HCT116 (cell line): ENCODE measurements at regions not wholly inside any gene's neighbourhood (a gene's known extent, or its start where the extent isn't known, plus 50 kb on each side); places are given as distances from the start of the nearest gene placed in this dataset.

Experiments used
- ATAC-seq: fragments of 200-7000 bp; cut with Tn5 transposase; 2 replicates; pipeline ENCODE4 v1.9.1; 2020; ENCODE audit warnings: mild to moderate bottlenecking, moderate library complexity
- BruUV-seq: library from RNA; stranded (reverse); fragments of 400-500 nt; replicated peaks from 2 replicates; lab custom pipeline; 2021; lab: Mats Ljungman, UMichigan
- CTCF ChIA-PET: fragments of 300-600 bp; sonication (Branson Sonifier 250); formaldehyde crosslinking; loops from one replicate; lab custom pipeline; 2021; ENCODE audit warnings: antibody characterized with exemption; lab: Charles Lee
- POLR2A ChIA-PET: fragments of 300-600, 350-600 bp; sonication (Branson Sonifier 250); formaldehyde crosslinking; loops from one replicate; lab custom pipeline; 2021; ENCODE audit warnings: antibody characterized with exemption; lab: Charles Lee
- RAD21 ChIA-PET, 2 experiments: fragments of 300-600 bp; sonication (Branson Sonifier 250); formaldehyde crosslinking; loops; one replicate each; lab custom pipeline; 2023; ENCODE audit warnings: low total read pairs in 2 of 2; ENCODE audit not compliant: uncharacterized antibody in 2 of 2, unreplicated experiment in 2 of 2, low non-redundant PET in 1 of 2; lab: Charles Lee
- DNase-seq: peaks from one replicate; pipeline ENCODE4 v3.0.0-alpha.2; 2010; ENCODE audit warnings: low read depth, low spot score
- H2AFZ ChIP-seq: fragments of 200-600 bp; shearing (Covaris generic), sonication (generic); 2 replicates; pipeline ENCODE4 v1.6.1; 2017; ENCODE audit warnings: low read depth, mixed run types, mixed read lengths, antibody characterized with exemption, low read length; ENCODE audit not compliant: poor library complexity, severe bottlenecking
- H3K27ac ChIP-seq: 2 replicates; pipeline ENCODE4 v1.5.1; 2012; ENCODE audit warnings: low read depth, low read length
- H3K27me3 ChIP-seq: fragments of 200-600 bp; sonication (generic); 2 replicates; pipeline ENCODE4 v1.6.1; 2016; ENCODE audit warnings: mixed run types, low read length, mixed read lengths; ENCODE audit not compliant: insufficient read depth
- H3K36me3 ChIP-seq, 2 experiments: fragments of 200-500 bp in 1 of 2; fragments of 200-600 bp in 1 of 2; sonication (Bioruptor generic) in 1 of 2; sonication (generic) in 1 of 2; 2 replicates each; pipeline versions ENCODE4 v1.5.1 to v1.6.1; 2014 to 2016; ENCODE audit warnings: low read length in 2 of 2, inconsistent platforms in 1 of 2, mixed read lengths in 1 of 2, mixed run types in 1 of 2; ENCODE audit not compliant: insufficient read depth in 2 of 2, control insufficient read depth in 1 of 2
- H3K4me1 ChIP-seq, 2 experiments: fragments of 200-600 bp in 1 of 2; sonication (generic) in 1 of 2; 2 replicates each; pipeline versions ENCODE4 v1.5.1 to v1.6.1; 2012 to 2017; ENCODE audit warnings: low read length in 2 of 2, inconsistent platforms in 1 of 2, mild to moderate bottlenecking in 1 of 2, mixed read lengths in 1 of 2, mixed run types in 1 of 2, moderate library complexity in 1 of 2; ENCODE audit not compliant: insufficient read depth in 2 of 2, control insufficient read depth in 1 of 2
- H3K4me2 ChIP-seq: fragments of 200-600 bp; sonication (generic); 2 replicates; pipeline ENCODE4 v1.6.1; 2017; ENCODE audit warnings: mixed run types, low read length, mixed read lengths
- H3K4me3 ChIP-seq, 2 experiments: fragments of 200-600 bp in 1 of 2; sonication (generic) in 1 of 2; replicated peaks in 1 of 2; 2 replicates each; pipeline ENCODE4 v1.5.1; 2011 to 2016; ENCODE audit warnings: low read length in 2 of 2, control low read depth in 1 of 2, low read depth in 1 of 2, mild to moderate bottlenecking in 1 of 2, mixed read lengths in 1 of 2, mixed run types in 1 of 2
- H3K79me2 ChIP-seq: fragments of 200-600 bp; sonication (generic); 2 replicates; pipeline ENCODE4 v1.6.1; 2017; ENCODE audit warnings: mild to moderate bottlenecking, mixed run types, low read length, moderate library complexity, mixed read lengths; ENCODE audit not compliant: insufficient read depth
- H3K9ac ChIP-seq: fragments of 200-600 bp; sonication (generic); 2 replicates; pipeline ENCODE4 v1.6.1; 2016; ENCODE audit warnings: low read length, mixed read lengths
- H3K9me2 ChIP-seq: fragments of 200-600 bp; sonication (generic), shearing (Covaris generic); 2 replicates; pipeline ENCODE4 v1.6.1; 2017; ENCODE audit warnings: mixed run types, mild to moderate bottlenecking, moderate library complexity; ENCODE audit not compliant: insufficient read depth
- H3K9me3 ChIP-seq, 2 experiments: fragments of 200-500 bp in 1 of 2; fragments of 200-600 bp in 1 of 2; sonication (Bioruptor generic) in 1 of 2; sonication (generic) in 1 of 2; 2 replicates each; pipeline ENCODE4 v1.6.1; 2014 to 2017; ENCODE audit warnings: low read length in 2 of 2, mixed read lengths in 2 of 2, inconsistent platforms in 1 of 2, low read depth in 1 of 2, mild to moderate bottlenecking in 1 of 2, mixed run types in 1 of 2, moderate library complexity in 1 of 2; ENCODE audit not compliant: control insufficient read depth in 1 of 2, insufficient read depth in 1 of 2
- H4K20me1 ChIP-seq: fragments of 200-600 bp; sonication (generic), shearing (Covaris generic); 2 replicates; pipeline ENCODE4 v1.6.1; 2017; ENCODE audit warnings: mixed run types, mild to moderate bottlenecking, moderate library complexity; ENCODE audit not compliant: insufficient read depth
- CEBPB ChIP-seq: IDR thresholded peaks from 2 replicates; pipeline ENCODE4 v1.6.1; 2012; ENCODE audit warnings: low read depth
- EGR1 ChIP-seq: IDR thresholded peaks from 2 replicates; pipeline ENCODE4 v1.6.1; 2012; ENCODE audit warnings: low read depth
- ELF1 ChIP-seq: IDR thresholded peaks from 2 replicates; pipeline ENCODE4 v1.6.1; 2012; ENCODE audit warnings: low read depth, borderline replicate concordance
- EZH2 ChIP-seq: fragments of 200-600 bp; sonication (generic); IDR thresholded peaks from 2 replicates; pipeline ENCODE4 v1.6.1; 2017; ENCODE audit warnings: antibody characterized with exemption, mixed run types
- JUND ChIP-seq: IDR thresholded peaks from 2 replicates; pipeline ENCODE4 v1.6.1; 2012
- POLR2AphosphoS5 ChIP-seq: IDR thresholded peaks from 2 replicates; pipeline ENCODE4 v1.6.1; 2011; ENCODE audit warnings: mild to moderate bottlenecking, low read depth, low read length, moderate library complexity
- RAD21 ChIP-seq: IDR thresholded peaks from 2 replicates; pipeline ENCODE4 v1.6.1; 2012; ENCODE audit warnings: low read depth, mild to moderate bottlenecking
- SP1 ChIP-seq: IDR thresholded peaks from 2 replicates; pipeline ENCODE4 v1.6.1; 2012; ENCODE audit warnings: low read depth
- SRF ChIP-seq: IDR thresholded peaks from 2 replicates; pipeline ENCODE4 v1.6.1; 2012; ENCODE audit warnings: low read depth
- YY1 ChIP-seq: IDR thresholded peaks from 2 replicates; pipeline ENCODE4 v1.6.1; 2011; ENCODE audit warnings: low read length, low read depth, moderate library complexity, mild to moderate bottlenecking; ENCODE audit not compliant: insufficient replicate concordance; ENCODE audit errors: extremely low read depth
- ZNF274 ChIP-seq: fragments of 200-500 bp; sonication (Bioruptor generic); IDR thresholded peaks from 2 replicates; pipeline ENCODE4 v1.6.1; 2014; ENCODE audit warnings: mild to moderate bottlenecking, low read depth, low read length, inconsistent platforms
- intact Hi-C: fragments of 100-400 bp; cut with micrococcal nuclease; formaldehyde crosslinking; loops from 2 replicates; pipeline ENCODE4 v1.10.0; 2022
- TF ChIP-seq, protein P1 (sequence below): IDR thresholded peaks from 2 replicates; pipeline ENCODE4 v1.6.1; 2012
- TF ChIP-seq, protein P2 (sequence below): IDR thresholded peaks from 2 replicates; pipeline ENCODE4 v1.6.1; 2012

DNA sequence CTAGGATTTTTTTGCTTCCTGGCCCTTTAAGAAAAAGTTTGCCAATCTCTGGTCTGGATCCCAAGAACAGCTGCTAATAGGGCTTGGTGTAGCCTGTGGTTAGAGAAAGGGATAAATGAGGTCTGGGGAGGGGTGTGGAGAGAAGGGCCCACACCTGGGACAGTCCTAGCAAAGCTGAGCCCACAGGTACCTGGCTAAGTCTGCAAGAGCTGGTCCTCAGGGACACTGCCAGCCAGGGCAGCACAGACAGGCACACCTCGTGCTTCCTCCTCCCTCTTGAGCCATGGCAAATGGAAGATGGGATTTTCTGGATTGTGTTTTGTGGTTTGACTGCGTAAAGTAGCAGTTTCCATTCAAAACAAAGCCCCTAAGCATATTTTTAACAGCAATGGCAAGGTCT lies 217.5 kb downstream of the SOX9 start:
- DNase-seq (no peak), ATAC-seq (no peak; the same call in none of the 2 replicates)
- peak overlapping the region; percentile 89 for H3K27ac ChIP-seq
- H3K79me2 ChIP-seq, result no peaks in the 10 kb centered on the region
- peak overlapping the region; percentile 50 for H3K9ac ChIP-seq
- no peaks in the 10 kb centered on the region for H3K27me3 ChIP-seq
- ChIA-PET CTCF (no interaction called here), RAD21 (interaction anchor here in 1 of 2 experiments (1.2 kb wide), 1 partner anchor 44 kb away, joined by 3 read pairs; no protein-coding TSS in a partner anchor), POLR2A (interaction anchor here (1.1 to 2.1 kb wide), 4 partner anchors 23 to 218 kb away, joined by 3 to 6 read pairs (median 5); partner anchors contain the start of gene SOX9)
- peaks cover 34 to 46% of the 10 kb centered on the region in 2 experiments for H3K4me1 ChIP-seq
- TF ChIP-seq SRF, result no peak
- TF ChIP-seq YY1, result no peak
- TF ChIP-seq CEBPB, result no peak
- TF ChIP-seq SP1, result no peak
- TF ChIP-seq JUND, result no peak
- no peak for TF ChIP-seq ZNF274
- TF ChIP-seq, protein P1, sequence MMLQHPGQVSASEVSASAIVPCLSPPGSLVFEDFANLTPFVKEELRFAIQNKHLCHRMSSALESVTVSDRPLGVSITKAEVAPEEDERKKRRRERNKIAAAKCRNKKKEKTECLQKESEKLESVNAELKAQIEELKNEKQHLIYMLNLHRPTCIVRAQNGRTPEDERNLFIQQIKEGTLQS, result no peak
- no peak for TF ChIP-seq EZH2
- no peak for TF ChIP-seq RAD21
- TF ChIP-seq EGR1, result no peak
- no peak for TF ChIP-seq ELF1
- TF ChIP-seq, protein P2, sequence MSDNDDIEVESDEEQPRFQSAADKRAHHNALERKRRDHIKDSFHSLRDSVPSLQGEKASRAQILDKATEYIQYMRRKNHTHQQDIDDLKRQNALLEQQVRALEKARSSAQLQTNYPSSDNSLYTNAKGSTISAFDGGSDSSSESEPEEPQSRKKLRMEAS, result no peak; the same call in 1 of the 2 replicates
- no peak for TF ChIP-seq POLR2AphosphoS5
- no peaks in the 10 kb centered on the region for H3K9me2 ChIP-seq
- H4K20me1 ChIP-seq, result no peaks in the 10 kb centered on the region
- peak overlapping the region in 1 of 2 experiments; percentile 42; a peak in 1 of 4 replicates for H3K4me3 ChIP-seq
- peak overlapping the region; percentile 80 for H3K4me2 ChIP-seq
- H3K9me3 ChIP-seq, result no peaks in the 10 kb centered on the region; a peak in 1 of 4 replicates
- no peak overlapping the region for H2AFZ ChIP-seq
- no peaks in the 10 kb centered on the region for H3K36me3 ChIP-seq
- TSS peak; percentile 74 for BruUV-seq
- intact Hi-C loops, result loop anchor here (5.0 kb wide), 1 partner anchor 211 kb away; no protein-coding TSS in a partner anchor
